Psoas muscle (tissue), 7 donors: ENCODE measurements at regions not wholly inside any gene's neighbourhood (a gene's known extent, or its start where the extent isn't known, plus 50 kb on each side); places are given as distances from the start of the nearest gene placed in this dataset.

Experiments
- ATAC-seq, 4 donors: fragments of 200-7000 bp; cut with Tn5 transposase; one replicate each; pipeline ENCODE4 v1.9.1; 2020; ENCODE audit warnings: moderate library complexity in 3 of 4, mild to moderate bottlenecking in 2 of 4
- DNase-seq, 2 donors: peaks; one replicate each; pipeline ENCODE4 v3.0.0-alpha.2; 2020
- H3K27ac ChIP-seq: fragments of 200-600 bp; one replicate; pipeline ENCODE4 v1.8.0; 2022
- H3K27me3 ChIP-seq, 3 donors: fragments of 200-600 bp in 1 of 3; one replicate each; pipeline versions ENCODE4 v1.6.1 to v1.8.0; 2013 to 2022; ENCODE audit warnings: low read length in 2 of 3, mild to moderate bottlenecking in 2 of 3, moderate library complexity in 1 of 3; ENCODE audit not compliant: insufficient read depth in 3 of 3
- H3K36me3 ChIP-seq, 2 donors: fragments of 200-600 bp in 1 of 2; one replicate each; pipeline versions ENCODE4 v1.6.1 to v1.8.0; 2013 to 2022; ENCODE audit warnings: low read depth in 1 of 2, mild to moderate bottlenecking in 1 of 2, moderate library complexity in 1 of 2; ENCODE audit not compliant: insufficient read depth in 1 of 2
- H3K4me1 ChIP-seq: fragments of 200-600 bp; one replicate; pipeline ENCODE4 v1.8.0; 2022
- H3K4me3 ChIP-seq: fragments of 200-600 bp; one replicate; pipeline ENCODE4 v1.8.0; 2022; ENCODE audit warnings: mild to moderate bottlenecking
- H3K9me3 ChIP-seq: fragments of 200-600 bp; one replicate; pipeline ENCODE4 v1.8.0; 2022
- WGBS, 3 donors: extraction: QIAGEN DNeasy Blood & Tissue Kit; methylation state at CpG; one replicate each; pipeline versions ENCODE4 v1.1.6 to v1.1.7; 2013; 5-methylcytosine and 5-hydroxymethylcytosine counted together
- intact Hi-C, 2 donors: fragments of 100-400 bp; cut with DNase I; formaldehyde crosslinking; loops; one replicate each; pipeline versions ENCODE4 v1.11.0 to v1.14.2; 2022
- TF ChIP-seq, protein P1 (sequence below): fragments of 200-600 bp; IDR thresholded peaks from one replicate; pipeline ENCODE4 v1.8.0; 2022; ENCODE audit warnings: antibody characterized with exemption
- donor health status: healthy with polysubstance abuse.
- donor health status: DM: no; HTN: no; CAD: no; lungs with moderate emphysema.
- donor health status: Bipolar disorder and iron deficiency.
- donor health status: healthy.
- donor health status: DM: yes; HTN: yes; CAD: no.
- donor health status: DM: no; HTN: no; CAD: no.
- donor health status: DM: yes; HTN: yes; CAD: no.

DNA sequence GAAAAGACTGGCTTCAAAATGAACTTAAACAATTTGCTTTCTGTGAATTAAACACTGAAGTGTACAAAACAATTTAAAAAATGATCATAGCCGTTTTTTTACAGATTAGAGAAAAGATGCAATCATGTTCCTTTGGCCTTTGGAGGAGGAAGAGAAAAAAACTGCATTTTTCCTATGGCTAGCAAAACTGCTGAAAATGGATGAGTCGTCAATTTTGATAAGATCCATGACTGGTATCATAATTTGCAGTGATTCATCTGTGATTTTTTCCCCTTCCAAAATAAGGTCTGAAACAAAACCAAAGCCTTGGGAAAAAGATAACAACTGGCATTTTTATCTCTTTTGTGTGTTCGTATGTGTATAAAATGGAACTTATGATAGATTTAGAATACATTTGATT is 255.6 kb upstream of the SATB1 start:
- Histone ChIP-seq H3K27ac (no peak overlapping the region), H3K9me3 (no peaks in the 10 kb centered on the region), H3K27me3 (no peaks in the 10 kb centered on the region), H3K4me3 (no peak overlapping the region), H3K4me1 (no peaks in the 10 kb centered on the region), H3K36me3 (no peaks in the 10 kb centered on the region)
- TF ChIP-seq, protein P1, sequence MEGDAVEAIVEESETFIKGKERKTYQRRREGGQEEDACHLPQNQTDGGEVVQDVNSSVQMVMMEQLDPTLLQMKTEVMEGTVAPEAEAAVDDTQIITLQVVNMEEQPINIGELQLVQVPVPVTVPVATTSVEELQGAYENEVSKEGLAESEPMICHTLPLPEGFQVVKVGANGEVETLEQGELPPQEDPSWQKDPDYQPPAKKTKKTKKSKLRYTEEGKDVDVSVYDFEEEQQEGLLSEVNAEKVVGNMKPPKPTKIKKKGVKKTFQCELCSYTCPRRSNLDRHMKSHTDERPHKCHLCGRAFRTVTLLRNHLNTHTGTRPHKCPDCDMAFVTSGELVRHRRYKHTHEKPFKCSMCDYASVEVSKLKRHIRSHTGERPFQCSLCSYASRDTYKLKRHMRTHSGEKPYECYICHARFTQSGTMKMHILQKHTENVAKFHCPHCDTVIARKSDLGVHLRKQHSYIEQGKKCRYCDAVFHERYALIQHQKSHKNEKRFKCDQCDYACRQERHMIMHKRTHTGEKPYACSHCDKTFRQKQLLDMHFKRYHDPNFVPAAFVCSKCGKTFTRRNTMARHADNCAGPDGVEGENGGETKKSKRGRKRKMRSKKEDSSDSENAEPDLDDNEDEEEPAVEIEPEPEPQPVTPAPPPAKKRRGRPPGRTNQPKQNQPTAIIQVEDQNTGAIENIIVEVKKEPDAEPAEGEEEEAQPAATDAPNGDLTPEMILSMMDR = no peak
- no peak for ATAC-seq
- intact Hi-C loops = no loop called here
- 60 to 66% (median 60%) methylated on average over 3 of the region's 3 CpGs for WGBS, 3 donors
- DNase-seq = no peak

DNA sequence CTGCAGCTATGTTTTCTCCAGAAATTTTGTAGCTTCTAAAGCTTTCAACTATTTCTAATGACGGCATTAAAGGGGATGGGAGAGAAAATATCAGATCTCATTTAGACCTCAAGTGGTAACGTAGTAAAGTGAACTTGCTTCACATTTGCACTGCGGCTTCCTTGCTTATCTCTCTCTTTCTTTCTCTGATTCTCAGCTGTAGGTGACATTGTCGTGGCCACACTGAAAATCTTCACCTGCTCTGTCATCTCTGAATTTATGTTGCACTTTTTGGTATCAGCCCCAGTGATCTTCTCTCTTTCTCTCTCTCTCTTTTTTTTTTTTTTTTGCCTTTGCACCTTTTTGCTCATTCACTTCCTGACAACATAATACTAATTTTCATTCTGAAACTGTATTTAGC is 254.1 kb upstream of the SATB1 start:
- no peak for DNase-seq
- TF ChIP-seq, protein P1 = no peak
- no peak for ATAC-seq
- Histone ChIP-seq H3K27me3 (no peaks in the 10 kb centered on the region), H3K9me3 (no peaks in the 10 kb centered on the region), H3K36me3 (no peaks in the 10 kb centered on the region), H3K27ac (no peak overlapping the region), H3K4me1 (no peaks in the 10 kb centered on the region), H3K4me3 (no peak overlapping the region)
- intact Hi-C loops = no loop called here
- 70 to 78% (median 73%) methylated on average over 4 of the region's 4 CpGs for WGBS, 3 donors

DNA sequence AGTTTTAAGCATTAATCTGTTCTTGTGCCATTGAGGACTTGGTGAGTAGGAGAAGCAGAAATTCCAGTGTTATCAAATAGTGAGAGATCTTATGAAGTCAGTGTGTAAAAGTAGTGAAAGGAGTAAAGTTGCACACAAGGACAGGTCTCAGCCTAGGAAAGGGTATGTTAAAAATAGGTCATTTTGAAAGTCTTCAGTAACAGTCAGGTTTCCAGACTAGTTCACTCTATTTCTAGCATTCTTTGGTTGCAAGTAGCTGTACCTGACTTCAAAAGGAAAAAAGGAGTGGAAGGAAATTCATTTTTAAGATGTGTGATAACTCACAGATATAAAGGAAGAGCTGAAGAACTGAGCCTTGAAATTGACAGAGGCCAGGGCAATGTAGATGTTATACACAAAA is 250.1 kb upstream of the SATB1 start:
- H3K27me3 ChIP-seq = no peaks in the 10 kb centered on the region
- H3K9me3 ChIP-seq = no peaks in the 10 kb centered on the region
- DNase-seq (no peak), ATAC-seq (no peak)
- intact Hi-C loops = no loop called here
- H3K4me1 ChIP-seq = no peaks in the 10 kb centered on the region
- TF ChIP-seq, protein P1 = no peak
- H3K36me3 ChIP-seq = no peaks in the 10 kb centered on the region
- no peak overlapping the region for H3K27ac ChIP-seq
- H3K4me3 ChIP-seq = no peak overlapping the region

DNA sequence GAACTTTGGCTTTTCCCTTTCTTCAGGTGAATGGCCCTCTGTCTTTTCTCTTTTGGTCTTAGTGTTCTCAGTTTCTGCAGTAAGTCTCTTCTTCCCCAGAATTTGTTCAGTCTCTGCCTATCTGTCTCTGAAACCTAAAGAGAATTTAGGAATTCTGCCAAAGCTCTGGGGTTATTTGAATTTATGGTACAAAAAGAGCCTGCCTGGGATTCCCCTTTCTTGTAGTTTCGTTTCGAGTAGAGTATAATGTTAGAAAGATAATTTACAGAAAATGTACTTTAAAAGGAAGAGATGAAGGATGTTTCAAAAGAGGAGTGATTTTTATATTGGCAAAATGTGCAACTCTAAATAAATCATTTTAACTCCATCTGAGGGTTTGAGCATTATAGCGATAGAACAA is 247.4 kb upstream of the SATB1 start:
- ATAC-seq = no peak
- TF ChIP-seq, protein P1 = no peak
- 75 to 80% (median 75%) methylated on average over 3 of the region's 3 CpGs for WGBS, 3 donors
- Histone ChIP-seq H3K9me3 (no peaks in the 10 kb centered on the region), H3K4me3 (no peak overlapping the region), H3K27ac (no peak overlapping the region), H3K27me3 (no peaks in the 10 kb centered on the region), H3K36me3 (no peaks in the 10 kb centered on the region), H3K4me1 (no peaks in the 10 kb centered on the region)
- no peak for DNase-seq
- intact Hi-C loops = no loop called here

DNA sequence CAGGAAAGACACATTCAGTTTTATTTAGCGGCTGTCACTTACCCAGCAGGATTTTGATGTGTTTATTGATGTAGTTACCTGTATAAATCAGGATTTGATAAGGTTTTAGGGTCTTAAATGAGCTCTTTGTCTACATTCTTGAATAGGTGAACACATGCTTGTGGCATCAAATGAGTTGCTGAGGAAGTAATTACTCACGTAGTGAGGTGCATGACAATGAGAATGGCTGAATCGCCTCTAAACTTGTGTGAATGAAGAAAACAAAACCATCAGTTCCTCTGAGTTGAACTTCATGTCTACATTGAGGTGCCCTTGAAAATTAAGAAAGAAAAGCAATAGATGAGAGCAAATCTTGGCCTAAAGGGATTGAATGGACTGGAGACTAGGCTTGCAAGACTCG is 245.6 kb upstream of the SATB1 start:
- Histone ChIP-seq H3K27ac (no peak overlapping the region), H3K4me3 (no peak overlapping the region), H3K9me3 (no peaks in the 10 kb centered on the region), H3K4me1 (no peaks in the 10 kb centered on the region), H3K27me3 (no peaks in the 10 kb centered on the region), H3K36me3 (no peaks in the 10 kb centered on the region)
- no peak for ATAC-seq
- intact Hi-C loops = no loop called here
- TF ChIP-seq, protein P1 = no peak
- no peak for DNase-seq
- WGBS, 3 donors = 83 to 89% (median 87%) methylated on average over 4 of the region's 4 CpGs
